Skin epidermis (tissue), 12 donors: ENCODE measurements at regions not wholly inside any gene's neighbourhood (a gene's known extent, or its start where the extent isn't known, plus 50 kb on each side); places are given as distances from the start of the nearest gene placed in this dataset.
"Not testable (repeated sequence)": the region's sequence is repeated elsewhere in the genome, so short reads cannot be mapped to it uniquely, and the experiment has no call there.

ENCODE experiments used
- H3K27ac ChIP-seq, 21 experiments: fragments of 200-600 bp; sonication (generic) in 11 of 21; one replicate each; pipeline ENCODE4 v1.5.0; 2020; ENCODE audit warnings: mild to moderate bottlenecking in 3 of 21, inconsistent platforms in 2 of 21, moderate library complexity in 2 of 21
- H3K4me3 ChIP-seq, 7 experiments: fragments of 200-600 bp; sonication (generic) in 2 of 7; one replicate each; pipeline ENCODE4 v1.5.0; 2020; ENCODE audit warnings: inconsistent platforms in 2 of 7, mild to moderate bottlenecking in 2 of 7, moderate library complexity in 1 of 7

DNA sequence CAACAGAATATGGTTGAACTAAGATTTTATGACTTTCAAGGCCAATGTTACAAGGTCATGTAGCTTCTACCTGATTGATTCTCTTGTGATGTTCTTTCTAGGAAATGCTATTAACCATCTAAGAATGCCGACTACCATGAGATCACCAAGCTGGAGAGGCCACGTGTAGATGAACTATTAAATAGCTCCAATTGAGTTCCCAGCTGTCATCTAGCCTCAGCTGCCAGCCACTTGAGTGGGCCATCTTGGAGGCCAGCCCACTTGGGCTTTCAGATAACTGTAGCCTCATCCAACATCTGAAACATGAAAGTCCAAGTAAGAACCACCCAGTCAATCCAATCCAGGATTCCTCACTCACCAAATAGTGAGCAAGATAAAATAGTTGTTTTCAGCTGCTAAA is 376.9 kb upstream of the TMEFF2 start:
- Histone ChIP-seq H3K27ac (no peak overlapping the region), H3K4me3 (no peak overlapping the region)

DNA sequence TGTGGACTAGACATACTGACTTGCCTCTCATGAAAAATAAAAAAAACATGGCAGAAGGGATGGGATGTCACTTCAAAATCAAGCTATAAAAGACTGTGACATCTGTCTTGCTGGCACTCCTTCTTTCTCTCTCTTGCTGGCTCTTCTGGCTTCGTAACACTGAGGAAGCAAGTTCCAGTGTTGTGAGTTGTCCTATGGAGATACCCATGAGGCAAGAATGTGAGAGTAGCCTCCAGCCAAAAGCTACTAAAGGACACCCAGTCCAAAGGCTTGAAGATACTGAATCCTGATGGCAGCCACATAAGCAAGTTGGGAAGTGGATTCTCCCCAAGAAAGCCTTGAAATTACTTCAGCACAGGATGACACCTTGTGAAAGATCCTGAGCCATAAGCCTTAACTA is 376.1 kb upstream of the TMEFF2 start:
- H3K4me3 ChIP-seq: no peak overlapping the region

DNA sequence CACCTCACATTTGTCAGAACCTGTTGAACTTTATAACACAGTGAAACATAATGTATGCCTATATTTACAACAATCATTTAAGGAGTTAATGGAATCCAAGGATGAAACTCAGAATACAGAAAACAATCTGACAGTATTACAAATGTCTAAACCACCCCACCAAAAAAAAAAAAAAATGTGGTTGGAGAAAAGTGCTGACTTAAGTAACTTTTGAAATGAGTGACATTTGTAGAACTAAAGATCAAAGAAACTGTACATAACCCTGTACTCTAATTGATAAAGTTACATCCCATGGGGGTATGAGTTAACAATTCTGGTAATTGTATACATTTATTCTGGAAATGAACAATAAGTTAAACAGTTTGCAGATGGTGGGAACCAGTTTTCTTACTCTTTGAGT is 372.1 kb upstream of the TMEFF2 start:
- no peak overlapping the region for H3K27ac ChIP-seq
- H3K4me3 ChIP-seq: no peak overlapping the region

More for the DNA sequence above, 376.1 kb upstream of the TMEFF2 start:
- H3K27ac ChIP-seq: no peak overlapping the region

DNA sequence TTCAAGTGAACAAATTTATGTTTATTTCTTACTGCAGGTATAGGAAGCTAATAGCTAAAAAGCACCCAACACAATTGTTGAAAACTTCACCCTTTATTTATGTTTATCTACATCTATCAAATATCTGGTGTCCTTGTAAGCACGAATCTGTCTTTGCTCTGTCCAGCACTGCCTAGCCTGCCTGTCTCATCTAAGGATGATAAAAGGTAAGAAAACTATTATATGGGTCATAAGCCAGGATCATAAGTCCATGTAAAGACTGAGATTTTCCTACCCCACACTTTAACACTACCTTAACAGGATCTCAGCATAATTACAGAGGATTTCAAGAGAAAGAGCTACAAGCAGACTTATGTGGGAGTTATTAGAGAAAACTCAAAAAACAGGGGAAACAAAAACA is 365.6 kb upstream of the TMEFF2 start:
- no peak overlapping the region for H3K27ac ChIP-seq
- no peak overlapping the region for H3K4me3 ChIP-seq

DNA sequence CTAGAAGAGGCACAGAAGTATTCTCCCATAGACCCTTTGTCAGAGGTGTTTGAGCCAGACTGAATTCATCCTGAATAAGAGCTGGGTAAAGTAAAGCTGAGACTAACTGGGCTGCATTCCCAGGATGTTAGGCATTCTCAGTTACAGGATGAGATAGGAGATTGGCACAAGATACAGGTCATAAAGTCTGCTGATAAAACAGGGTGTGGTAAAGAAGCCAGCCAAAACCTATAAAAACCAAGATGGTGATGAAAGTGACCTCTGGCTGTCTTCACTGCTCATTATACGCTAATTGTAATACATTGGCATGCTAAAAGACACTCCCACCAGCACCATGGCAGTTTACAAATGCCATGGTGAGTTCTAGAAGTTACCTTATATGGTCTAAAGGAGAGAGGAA is 364.9 kb upstream of the TMEFF2 start:
- Histone ChIP-seq H3K27ac (no peak overlapping the region), H3K4me3 (no peak overlapping the region)

DNA sequence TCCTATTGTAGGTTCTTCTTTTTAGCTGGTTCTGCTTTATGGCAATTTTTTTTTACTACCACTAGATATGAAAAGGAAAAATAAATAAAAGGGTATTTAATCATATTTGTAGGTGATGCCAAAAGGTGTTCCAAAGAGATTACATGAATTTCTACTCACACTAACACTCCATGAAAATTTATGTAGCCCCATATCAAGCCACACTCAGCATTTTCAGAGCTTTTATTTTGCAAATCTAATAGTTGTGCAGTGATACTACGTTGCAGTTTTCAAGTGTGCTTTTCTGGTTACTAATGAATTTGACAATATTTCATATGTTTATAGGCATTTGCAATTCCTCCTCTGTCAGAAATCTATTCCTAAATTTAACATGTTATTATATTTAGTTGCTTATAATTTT is 363.9 kb upstream of the TMEFF2 start:
- Histone ChIP-seq H3K4me3 (no peak overlapping the region), H3K27ac (no peak overlapping the region)

DNA sequence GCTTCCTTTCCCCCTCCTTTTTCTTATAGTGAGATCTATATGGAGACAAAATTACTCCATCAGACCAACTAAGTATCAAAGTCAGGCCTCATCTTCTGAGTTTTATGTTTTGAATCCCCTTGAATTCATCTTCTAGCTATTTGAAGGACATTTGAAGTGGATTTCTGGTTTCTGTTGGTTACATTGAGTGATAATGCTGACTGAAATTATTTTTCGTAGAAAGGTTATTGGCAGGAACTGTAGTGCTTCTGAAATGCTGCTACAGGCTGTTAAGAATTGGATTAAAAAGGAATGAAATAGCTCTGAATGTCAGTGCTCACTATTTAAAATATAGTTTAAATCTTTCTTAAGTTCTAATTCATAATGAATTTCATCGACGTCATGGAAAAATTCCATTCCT is 361.0 kb upstream of the TMEFF2 start:
- no peak overlapping the region for H3K4me3 ChIP-seq
- H3K27ac ChIP-seq: no peak overlapping the region

DNA sequence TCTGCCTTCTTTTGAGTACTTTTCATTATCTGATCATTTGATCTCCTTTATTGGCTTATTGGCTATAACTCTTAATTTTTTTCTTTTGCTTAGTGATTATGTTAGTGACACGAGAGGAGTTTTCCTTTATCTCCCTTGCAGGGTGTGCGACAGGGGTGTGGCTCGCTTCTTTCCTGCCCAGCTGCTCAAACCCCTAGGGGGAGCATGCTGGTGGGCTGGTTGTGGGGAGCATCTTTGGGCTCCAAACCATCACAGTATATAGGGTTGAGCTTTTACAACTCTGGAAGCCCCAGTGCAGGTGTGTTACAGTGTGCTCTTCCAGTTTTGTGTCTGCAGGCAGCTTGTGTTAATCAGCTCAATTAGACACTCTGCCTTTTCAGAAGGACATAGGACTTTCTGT is 357.0 kb upstream of the TMEFF2 start:
- Histone ChIP-seq H3K4me3 (no peak overlapping the region), H3K27ac (no peak overlapping the region)

DNA sequence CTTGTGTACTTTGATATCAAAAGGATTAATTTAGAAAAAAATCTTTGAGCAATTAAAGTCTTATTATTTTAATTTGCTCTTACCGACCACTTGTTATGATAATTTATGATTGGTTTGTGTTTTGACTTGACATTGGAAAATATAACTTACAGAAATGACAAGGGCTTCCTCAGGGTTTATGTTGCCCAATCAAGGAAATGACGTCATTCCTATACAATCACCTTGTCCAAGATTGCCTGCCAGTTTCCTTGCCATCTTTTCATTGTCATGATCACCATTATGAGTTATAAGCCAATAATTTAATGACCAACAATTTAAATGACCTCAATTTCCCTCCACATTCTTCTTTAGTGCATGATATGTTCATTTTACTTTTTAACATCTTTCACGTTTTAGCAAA is 351.8 kb upstream of the TMEFF2 start:
- Histone ChIP-seq H3K4me3 (no peak overlapping the region), H3K27ac (no peak overlapping the region)

DNA sequence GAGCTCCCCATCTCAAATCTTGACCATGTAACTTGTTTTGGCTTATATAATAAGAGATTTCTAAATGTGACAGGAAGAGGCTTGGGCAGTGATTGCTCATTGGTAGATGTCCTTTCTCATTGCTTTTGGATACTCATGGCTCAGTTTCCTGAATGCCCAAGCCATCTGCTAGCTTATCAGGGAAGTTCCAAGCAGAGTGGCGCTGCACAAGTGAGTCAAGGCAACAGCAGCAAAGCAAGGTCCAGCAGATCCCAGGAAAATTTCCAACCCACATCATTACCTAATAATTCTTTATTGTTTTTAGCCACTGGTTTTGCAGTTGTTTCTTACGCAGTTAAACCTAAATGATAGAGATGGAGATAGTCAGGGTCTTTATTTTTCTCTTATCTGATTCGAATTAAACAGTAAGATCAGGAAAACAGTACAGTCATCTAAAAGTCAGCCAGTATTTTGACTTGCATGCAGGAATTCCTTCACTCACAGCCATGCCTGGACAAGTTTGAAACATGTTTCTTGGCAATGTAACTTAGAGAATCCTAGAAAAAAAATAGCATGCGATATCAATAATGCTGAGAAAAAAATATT is 349.7 kb upstream of the TMEFF2 start:
- no peak overlapping the region for H3K27ac ChIP-seq
- no peak overlapping the region for H3K4me3 ChIP-seq

DNA sequence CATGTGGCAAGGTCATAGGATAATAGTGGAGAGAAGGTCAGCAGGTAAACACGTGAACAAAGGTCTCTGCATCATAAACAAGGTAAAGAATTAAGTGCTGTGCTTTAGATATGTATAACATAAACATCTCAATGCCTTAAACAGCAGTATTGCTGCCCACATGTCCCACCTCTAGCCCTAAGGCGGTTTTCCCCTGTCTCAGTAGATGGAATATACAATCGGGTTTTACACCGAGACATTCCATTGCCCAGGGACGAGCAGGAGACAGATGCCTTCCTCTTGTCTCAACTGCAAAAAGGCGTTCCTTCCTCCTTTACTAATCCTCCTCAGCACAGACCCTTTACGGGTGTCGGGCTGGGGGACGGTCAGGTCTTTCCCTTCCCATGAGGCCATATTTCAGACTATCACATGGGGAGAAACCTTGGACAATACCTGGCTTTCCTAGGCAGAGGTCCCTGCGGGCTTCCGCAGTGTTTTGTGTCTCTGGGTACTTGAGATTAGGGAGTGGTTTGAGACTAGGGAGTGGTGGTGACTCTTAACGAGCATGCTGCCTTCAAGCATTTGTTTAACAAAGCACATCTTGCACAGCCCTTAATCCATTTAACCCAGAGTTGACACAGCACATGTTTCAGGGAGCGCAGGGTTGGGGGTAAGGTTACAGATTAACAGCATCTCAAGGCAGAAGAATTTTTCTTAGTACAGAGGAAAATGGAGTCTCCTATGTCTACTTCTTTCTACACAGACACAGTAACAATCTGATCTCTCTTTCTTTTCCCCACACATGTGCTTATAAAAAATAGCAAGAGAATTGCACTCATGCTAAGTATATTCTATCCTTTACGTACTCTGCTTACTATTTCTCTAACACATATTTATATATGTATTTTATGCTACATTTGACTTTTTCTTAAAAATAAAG is 347.7 kb upstream of the TMEFF2 start:
- not testable (repeated sequence) for H3K4me3 ChIP-seq, H3K27ac ChIP-seq

DNA sequence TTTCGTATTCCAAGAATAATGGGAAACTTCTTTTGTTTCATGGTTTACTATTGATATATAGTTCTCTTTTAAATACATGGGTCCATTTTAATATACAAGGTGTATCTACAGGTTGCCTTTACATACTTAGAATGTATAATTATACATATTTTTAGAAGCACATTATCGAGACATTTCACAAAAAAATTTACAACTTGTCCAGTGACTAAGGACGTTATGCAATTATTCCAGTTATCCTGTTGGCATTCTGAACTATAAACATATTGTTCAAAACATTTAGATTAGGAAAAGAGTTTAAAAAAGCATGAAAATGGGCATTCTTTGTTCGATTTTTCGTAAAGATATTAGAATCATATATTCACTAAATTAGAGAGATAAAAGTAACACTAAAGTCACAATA is 344.6 kb upstream of the TMEFF2 start:
- Histone ChIP-seq H3K27ac (no peak overlapping the region), H3K4me3 (no peak overlapping the region)

DNA sequence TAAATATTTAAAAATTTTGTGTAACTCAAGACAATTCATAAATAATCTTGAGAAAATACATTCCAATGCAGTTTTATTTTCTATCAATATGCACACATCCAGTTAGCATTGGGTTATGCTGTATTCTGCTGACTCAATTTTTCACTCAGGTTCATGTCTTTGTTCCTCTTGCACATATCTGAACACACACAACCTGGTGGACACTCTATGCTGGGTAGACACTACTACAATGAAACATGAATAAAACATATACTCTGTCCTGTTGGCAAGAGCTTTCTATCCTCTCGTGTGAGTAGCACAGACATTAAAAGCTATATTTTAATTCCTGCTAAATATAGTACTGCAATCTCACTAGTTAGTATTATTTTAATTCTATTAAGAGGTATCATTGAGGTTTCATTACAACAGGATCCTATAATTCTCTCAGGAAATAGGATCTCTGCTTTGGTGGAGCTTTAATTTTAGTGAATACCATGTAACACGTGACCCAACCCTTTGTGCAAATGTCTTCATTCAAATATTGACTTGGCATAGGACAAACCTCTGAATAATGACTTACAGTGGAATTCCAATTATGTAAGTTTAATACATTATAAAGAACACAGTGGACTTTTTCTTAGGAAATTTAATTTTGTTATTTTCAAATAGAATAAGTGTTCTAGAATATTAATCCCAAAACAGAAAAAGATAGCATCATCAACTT is 342.3 kb upstream of the TMEFF2 start:
- Histone ChIP-seq H3K27ac (no peak overlapping the region), H3K4me3 (no peak overlapping the region)

DNA sequence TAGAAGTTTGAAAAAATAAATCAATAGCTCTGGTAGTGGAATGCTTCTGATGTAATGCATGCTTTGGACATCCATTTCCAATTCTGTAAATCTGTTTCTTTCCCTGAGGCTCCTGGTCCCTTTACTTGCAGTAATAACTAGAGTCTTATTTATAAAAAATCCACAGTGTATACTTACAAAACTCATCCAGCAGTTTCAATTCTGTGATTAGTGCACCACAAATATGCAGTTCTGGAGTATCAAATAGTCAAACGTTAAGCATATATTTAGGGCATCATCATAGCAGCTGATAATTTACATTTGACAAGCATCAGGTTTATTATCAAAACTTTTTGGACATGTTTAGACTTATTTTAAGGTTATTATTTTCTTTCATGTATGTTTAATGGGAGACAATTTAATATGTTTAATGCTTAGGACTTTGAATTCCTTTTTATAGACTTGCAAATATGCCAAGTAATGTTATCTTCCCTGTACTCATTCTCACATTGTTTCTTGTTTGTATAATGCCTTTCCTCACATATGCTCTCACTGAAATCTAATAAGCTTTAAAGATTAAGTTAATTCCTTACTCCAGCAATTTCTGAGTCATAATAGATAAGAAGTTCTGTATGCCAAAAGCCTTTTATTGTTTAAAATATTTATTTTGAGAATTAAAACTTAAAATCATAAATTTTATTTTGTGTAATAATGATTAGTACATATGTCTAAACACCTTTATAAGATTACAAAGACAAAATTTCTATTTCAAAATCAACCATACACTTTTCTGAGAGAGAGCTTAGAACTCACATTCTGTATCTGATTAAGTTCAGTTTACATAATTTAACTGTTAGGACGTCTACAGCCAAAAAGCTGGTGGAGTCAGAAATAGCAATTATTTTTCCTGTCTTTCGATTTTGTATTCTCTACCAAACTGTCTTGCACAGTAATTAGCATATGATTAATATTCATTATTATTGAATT is 341.5 kb upstream of the TMEFF2 start:
- H3K27ac ChIP-seq: no peak overlapping the region
- H3K4me3 ChIP-seq: no peak overlapping the region

DNA sequence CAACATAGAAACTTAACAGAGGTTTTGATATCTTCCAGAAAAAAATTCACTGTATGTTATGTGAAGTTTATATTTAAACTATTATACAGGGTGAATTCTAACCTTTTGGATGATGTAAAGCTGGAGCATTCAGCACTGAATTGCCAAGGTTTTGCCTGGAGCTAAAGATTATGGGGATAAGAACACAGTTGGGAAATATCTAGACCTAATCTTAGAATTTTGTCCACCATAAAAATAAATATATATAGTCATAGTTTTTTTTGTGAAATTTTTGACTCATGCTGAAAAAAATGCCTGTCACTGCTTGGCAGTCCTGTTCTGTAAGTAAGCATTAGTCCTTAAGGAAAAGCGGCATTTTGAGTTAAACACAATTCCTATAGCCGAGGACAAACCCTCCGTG is 339.3 kb upstream of the TMEFF2 start:
- H3K27ac ChIP-seq: no peak overlapping the region
- no peak overlapping the region for H3K4me3 ChIP-seq

DNA sequence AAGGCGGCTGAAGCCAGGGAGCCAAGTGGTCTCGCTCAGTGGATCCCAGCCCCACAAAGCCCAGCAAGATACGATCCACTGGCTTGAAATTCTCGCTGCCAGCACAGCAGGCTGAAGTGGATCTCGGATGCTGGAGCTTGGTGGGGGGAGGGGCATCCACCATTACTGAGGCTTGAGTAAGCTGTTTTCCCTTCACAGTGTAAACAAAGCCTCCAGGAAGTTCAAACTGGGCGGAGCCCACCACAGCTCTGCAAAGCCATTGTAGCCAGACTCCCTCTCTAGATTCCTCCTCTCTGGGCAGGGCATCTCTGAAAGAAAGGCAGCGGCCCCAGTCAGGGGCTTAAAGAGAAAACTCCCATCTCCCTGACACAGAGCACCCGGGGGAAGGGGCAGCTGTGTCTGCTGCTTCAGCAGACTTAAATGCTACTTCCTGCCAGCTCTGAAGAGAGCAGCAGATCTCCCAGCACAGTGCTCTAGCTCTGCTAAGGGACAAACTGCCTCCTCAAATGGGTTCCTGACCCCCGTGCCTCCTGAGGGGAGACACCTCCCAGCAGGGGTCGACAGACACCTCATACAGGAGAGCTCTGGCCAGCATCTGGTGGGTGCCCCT is 330.0 kb upstream of the TMEFF2 start:
- H3K4me3 ChIP-seq, H3K27ac ChIP-seq: not testable (repeated sequence)

DNA sequence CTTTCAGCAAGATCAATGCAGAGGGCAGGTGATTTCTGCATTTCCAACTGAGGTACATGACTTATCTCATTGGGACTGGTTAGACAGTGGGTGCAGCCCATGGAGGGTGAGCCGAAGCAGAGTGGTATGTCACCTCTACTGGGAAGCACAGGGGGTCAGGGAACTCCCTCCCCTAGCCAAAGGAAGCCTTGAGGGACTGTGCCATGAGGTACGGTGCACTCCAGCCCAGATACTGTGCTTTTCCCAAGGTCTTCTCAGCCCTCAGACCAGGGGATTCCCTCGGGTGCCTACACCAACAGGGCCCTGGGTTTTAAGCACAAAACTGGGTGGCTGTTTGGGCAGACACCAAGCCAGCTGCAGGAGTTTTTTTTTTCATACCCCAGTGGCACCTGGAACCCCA is 329.5 kb upstream of the TMEFF2 start:
- not testable (repeated sequence) for H3K4me3 ChIP-seq, H3K27ac ChIP-seq

DNA sequence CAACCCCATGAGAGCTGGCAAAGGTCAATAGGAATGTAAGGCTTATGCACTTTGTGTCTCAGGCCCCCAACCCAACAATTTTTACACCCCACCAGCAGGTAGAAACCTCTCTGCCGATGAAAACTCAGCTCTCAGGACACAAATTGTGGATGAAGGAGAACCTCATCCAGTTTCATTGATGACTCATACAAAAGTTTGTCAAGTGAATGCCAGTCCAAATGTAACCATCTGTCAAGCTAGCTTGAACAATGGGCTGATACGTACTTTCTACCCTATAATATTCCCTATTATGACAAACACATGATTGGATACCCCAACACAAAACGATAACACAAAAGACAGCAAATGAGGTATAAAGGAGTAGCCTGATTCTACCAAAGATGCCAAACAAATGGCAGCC is 321.2 kb upstream of the TMEFF2 start:
- H3K4me3 ChIP-seq: no peak overlapping the region
- no peak overlapping the region for H3K27ac ChIP-seq

DNA sequence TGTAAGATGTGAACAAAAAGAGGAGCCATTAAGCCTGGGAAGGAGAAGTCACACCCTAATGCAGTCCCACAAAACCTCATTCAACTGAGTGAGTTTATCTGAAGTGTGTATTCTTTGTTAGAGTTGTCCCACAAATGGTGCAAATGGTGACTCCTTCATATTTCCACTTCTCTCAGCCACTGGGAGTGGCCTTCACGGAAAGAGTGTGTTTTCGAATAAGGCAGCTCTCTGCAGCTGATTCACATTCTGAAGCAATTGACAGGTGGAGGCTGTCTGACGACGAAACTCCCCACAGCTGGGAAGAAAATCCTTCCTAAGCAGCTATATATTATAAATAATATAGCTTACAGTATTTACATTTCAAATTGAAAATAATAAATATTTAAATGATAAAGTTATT is 318.8 kb upstream of the TMEFF2 start:
- Histone ChIP-seq H3K4me3 (no peak overlapping the region), H3K27ac (no peak overlapping the region)
